Activated naive CD8-positive, alpha-beta T cell treated with anti-CD3 and anti-CD28 coated beads for 36 hours (primary cell): ENCODE measurements at regions not wholly inside any gene's neighbourhood (a gene's known extent, or its start where the extent isn't known, plus 50 kb on each side); places are given as distances from the start of the nearest gene placed in this dataset.

ENCODE experiments used
- DNase-seq: peaks from one replicate; pipeline ENCODE4 v3.0.0; 2021
- H3K27ac Mint-ChIP-seq: one replicate; pipeline ENCODE4 v1.8.0; 2022; ENCODE audit warnings: mild to moderate bottlenecking, moderate library complexity, mixed read lengths
- H3K27me3 Mint-ChIP-seq: one replicate; pipeline ENCODE4 v1.8.0; 2022; ENCODE audit warnings: mild to moderate bottlenecking, mixed read lengths
- H3K36me3 Mint-ChIP-seq: one replicate; pipeline ENCODE4 v1.8.0; 2021; ENCODE audit warnings: mild to moderate bottlenecking, mixed read lengths
- H3K4me1 Mint-ChIP-seq: one replicate; pipeline ENCODE4 v1.8.0; 2021; ENCODE audit warnings: mixed read lengths
- H3K4me3 Mint-ChIP-seq: one replicate; pipeline ENCODE4 v1.8.0; 2022; ENCODE audit warnings: mild to moderate bottlenecking, moderate library complexity, mixed read lengths
- H3K9me3 Mint-ChIP-seq: one replicate; pipeline ENCODE4 v1.8.0; 2022; ENCODE audit warnings: mixed read lengths

DNA sequence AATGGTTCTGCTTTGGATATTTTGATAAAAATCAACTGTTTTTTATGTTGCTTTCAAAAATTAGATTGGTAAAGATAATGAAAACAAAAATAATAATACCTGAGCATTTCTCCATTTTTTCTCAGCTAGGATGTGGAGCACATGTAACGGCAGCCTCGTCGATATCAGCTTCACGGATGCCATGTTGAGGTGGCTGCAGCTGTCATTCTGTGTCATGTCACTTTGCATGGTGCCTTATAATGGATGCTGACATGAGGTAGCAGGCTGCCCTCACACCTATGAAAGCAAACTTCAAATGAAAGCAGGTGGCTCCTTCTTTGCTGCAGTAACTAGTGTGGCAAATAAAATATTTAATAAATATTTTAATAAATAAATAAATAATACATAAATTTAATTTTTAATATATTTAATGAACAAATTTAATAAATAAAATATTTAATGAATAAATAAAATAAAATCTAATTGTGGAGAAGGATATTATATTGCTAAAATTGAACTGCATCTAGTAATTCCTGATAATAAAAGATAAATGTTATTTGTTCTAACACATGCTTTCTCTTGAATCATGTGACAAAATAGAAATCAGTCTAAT is 955.7 kb upstream of the SLC10A2 start:
- H3K36me3 Mint-ChIP-seq = no peaks in the 10 kb centered on the region
- no peak overlapping the region for H3K4me3 Mint-ChIP-seq
- no peak for DNase-seq
- H3K4me1 Mint-ChIP-seq = no peaks in the 10 kb centered on the region
- H3K27me3 Mint-ChIP-seq = no peaks in the 10 kb centered on the region
- no peak overlapping the region for H3K27ac Mint-ChIP-seq
- peaks cover 6% of the 10 kb centered on the region for H3K9me3 Mint-ChIP-seq

- no peak overlapping the region for H3K27ac Mint-ChIP-seq
- H3K27me3 Mint-ChIP-seq = no peaks in the 10 kb centered on the region
- H3K36me3 Mint-ChIP-seq = no peaks in the 10 kb centered on the region
- H3K4me3 Mint-ChIP-seq = no peak overlapping the region
- H3K4me1 Mint-ChIP-seq = no peaks in the 10 kb centered on the region
- H3K9me3 Mint-ChIP-seq = peaks cover 3% of the 10 kb centered on the region
- DNase-seq = no peak
Observed at GRCh38 chr13:104017317-104017716, 951.1 kb upstream of the SLC10A2 start.

DNA sequence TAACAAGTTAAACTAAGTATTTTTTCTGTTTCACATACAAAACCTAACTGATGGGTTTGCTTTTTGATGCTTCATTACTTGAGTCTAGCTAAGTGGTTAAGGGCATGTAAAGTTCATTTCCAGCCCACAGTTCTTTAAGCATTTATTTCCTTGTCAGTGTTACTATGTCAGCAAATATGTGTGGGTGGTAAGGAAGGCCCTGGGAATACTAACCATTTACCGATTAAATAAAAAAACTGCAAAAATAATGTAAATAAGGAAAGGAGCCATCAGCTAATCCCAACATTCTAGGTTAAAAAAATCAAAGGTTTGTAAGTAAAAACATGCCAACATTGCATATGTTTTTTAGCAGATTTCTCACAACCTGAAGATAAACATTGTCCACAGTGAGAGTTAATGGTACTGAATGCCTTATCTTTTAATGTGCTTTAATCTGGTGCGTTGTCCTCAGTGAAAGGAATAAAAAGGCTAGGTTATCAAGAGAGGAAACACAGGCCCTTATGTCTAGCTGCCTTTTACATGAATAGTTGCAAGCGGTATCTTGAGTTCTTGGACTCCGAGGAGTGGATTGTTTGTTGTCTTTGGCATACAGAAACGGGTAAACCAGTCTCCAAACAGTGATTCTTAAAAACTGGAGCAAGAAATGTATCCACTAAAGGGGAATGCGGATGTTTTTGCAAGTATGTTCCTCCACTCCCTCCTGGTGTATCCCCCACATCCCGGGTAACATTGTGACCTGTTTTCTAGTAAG is 949.6 kb upstream of the SLC10A2 start:
- Mint-ChIP-seq H3K9me3 (peaks cover 2% of the 10 kb centered on the region), H3K4me3 (no peak overlapping the region)
- no peak for DNase-seq

GRCh38 chr13:104014803-104015645 is 948.8 kb upstream of the SLC10A2 start:
- Mint-ChIP-seq H3K4me1 (no peaks in the 10 kb centered on the region), H3K36me3 (no peaks in the 10 kb centered on the region), H3K27me3 (no peaks in the 10 kb centered on the region), H3K4me3 (no peak overlapping the region), H3K9me3 (peaks cover 2% of the 10 kb centered on the region), H3K27ac (no peak overlapping the region)
- DNase-seq = no peak

More for the DNA sequence above, 949.6 kb upstream of the SLC10A2 start:
- no peaks in the 10 kb centered on the region for H3K36me3 Mint-ChIP-seq
- H3K27ac Mint-ChIP-seq = no peak overlapping the region
- no peaks in the 10 kb centered on the region for H3K27me3 Mint-ChIP-seq
- H3K4me1 Mint-ChIP-seq = no peaks in the 10 kb centered on the region

DNA sequence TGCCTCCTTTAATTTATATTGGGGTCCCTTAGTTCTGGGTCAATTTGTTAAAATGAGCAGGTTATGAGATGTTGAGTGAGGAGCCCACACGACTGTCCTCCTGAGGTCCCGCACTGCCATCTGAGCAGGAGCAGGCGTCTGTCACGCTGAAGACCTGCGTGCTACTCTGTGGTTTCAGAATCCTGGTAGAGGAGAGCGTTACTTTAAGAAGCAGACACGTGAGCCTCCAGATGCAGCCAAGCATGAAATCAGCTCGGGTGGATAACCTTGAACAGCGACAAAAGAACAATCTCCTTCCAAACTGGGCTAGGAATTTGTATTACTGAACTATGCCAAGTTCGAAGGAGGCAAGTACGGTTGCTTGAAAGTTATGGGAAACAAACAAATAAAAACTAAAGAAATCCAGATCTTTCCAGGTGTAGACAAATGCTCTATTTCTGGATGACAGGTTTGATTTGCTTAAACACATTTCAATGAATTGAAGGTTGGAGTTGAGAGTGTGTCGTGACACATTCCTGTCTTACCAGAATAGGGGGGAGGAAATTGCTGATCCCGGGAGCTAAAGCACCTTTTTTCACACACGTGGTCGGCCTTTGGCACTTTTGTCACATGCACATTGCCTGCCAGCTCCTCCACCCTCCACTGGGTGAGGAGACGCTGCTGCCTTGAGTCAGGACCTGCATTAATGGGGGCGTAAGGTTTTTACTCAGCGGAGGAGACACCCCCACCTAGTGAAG is 945.5 kb upstream of the SLC10A2 start:
- Mint-ChIP-seq H3K9me3 (no peaks in the 10 kb centered on the region), H3K36me3 (no peaks in the 10 kb centered on the region), H3K27me3 (no peaks in the 10 kb centered on the region), H3K4me1 (no peaks in the 10 kb centered on the region), H3K4me3 (no peak overlapping the region), H3K27ac (no peak overlapping the region)
- no peak for DNase-seq

- Mint-ChIP-seq H3K4me1 (no peaks in the 10 kb centered on the region), H3K27me3 (no peaks in the 10 kb centered on the region), H3K36me3 (no peaks in the 10 kb centered on the region), H3K27ac (no peak overlapping the region), H3K9me3 (no peaks in the 10 kb centered on the region), H3K4me3 (no peak overlapping the region)
- DNase-seq = no peak
Observed at GRCh38 chr13:104008541-104009435, 942.6 kb upstream of the SLC10A2 start.

DNA sequence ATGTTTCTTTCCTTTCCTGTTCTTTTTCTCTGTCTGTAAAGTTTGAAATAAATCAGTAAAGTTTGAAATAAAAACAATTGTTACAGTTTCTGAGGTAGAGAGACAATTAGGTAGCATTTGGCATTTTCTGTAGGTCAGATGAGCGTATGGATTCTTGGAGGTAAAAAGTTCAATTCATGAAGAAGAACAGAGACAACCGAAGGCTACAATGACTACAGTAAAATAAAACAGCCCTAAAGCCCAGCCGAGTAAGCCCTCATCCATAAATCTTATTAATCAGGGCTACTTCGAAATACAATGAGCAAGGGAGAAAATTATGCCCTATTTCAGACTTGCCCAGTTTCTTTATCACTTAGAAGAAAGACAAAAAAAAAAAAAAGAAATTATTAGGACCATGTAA is 941.9 kb upstream of the SLC10A2 start:
- no peaks in the 10 kb centered on the region for H3K36me3 Mint-ChIP-seq
- no peak for DNase-seq

GRCh38 chr13:104006625-104007075 is 940.4 kb upstream of the SLC10A2 start:
- H3K9me3 Mint-ChIP-seq = no peaks in the 10 kb centered on the region
- no peak overlapping the region for H3K27ac Mint-ChIP-seq
- H3K4me1 Mint-ChIP-seq = no peaks in the 10 kb centered on the region
- no peaks in the 10 kb centered on the region for H3K36me3 Mint-ChIP-seq
- H3K27me3 Mint-ChIP-seq = no peaks in the 10 kb centered on the region
- no peak overlapping the region for H3K4me3 Mint-ChIP-seq
- no peak for DNase-seq

More for the DNA sequence above, 941.9 kb upstream of the SLC10A2 start:
- Mint-ChIP-seq H3K4me3 (no peak overlapping the region), H3K27ac (no peak overlapping the region), H3K27me3 (no peaks in the 10 kb centered on the region), H3K4me1 (no peaks in the 10 kb centered on the region), H3K9me3 (no peaks in the 10 kb centered on the region)

- Mint-ChIP-seq H3K27ac (no peak overlapping the region), H3K4me1 (no peaks in the 10 kb centered on the region), H3K27me3 (no peaks in the 10 kb centered on the region), H3K9me3 (no peaks in the 10 kb centered on the region), H3K36me3 (no peaks in the 10 kb centered on the region), H3K4me3 (no peak overlapping the region)
- DNase-seq = no peak
Observed at GRCh38 chr13:104004572-104004971, 938.4 kb upstream of the SLC10A2 start.

DNA sequence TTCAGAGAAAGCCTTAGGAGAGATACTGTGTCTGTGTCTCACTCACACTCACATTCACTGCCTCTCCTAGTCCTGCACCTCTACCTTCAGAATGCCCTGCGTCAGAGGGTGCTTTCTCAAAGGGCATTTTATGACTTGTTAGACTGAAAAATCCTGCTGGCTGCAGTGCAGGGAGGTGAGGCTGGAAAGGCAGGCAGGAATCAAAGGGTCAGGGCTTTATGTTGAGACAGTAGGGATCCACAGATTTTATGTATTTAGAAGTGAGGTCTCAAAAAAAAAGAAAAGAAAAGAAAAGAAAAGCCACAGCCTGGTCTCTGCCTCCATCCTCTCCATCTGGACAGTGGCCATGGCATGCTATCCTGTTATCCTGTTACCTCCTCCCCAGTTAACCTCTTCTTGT is 936.0 kb upstream of the SLC10A2 start:
- Mint-ChIP-seq H3K36me3 (no peaks in the 10 kb centered on the region), H3K27ac (no peak overlapping the region), H3K9me3 (no peaks in the 10 kb centered on the region), H3K27me3 (no peaks in the 10 kb centered on the region), H3K4me3 (no peak overlapping the region), H3K4me1 (no peaks in the 10 kb centered on the region)
- no peak for DNase-seq

DNA sequence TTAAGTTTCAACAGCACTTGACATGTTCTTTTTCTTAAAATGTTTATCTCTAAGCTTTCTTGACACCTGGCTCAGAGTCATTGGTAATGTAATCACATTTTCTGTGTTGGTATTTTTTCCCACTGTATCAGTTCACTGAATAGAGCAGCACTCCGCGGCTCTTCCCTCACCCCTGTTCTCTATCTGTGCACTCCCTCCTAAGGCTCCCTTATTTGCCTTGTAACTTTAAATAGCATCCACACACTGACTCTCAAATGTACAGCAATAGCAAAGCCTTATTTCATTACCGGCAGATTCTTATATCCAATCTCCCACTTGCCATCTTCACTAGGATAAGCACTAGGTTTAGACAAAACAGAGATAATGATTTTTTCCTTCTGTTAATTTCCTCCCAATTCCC is 935.5 kb upstream of the SLC10A2 start:
- Mint-ChIP-seq H3K27me3 (no peaks in the 10 kb centered on the region), H3K36me3 (no peaks in the 10 kb centered on the region), H3K9me3 (no peaks in the 10 kb centered on the region), H3K4me1 (no peaks in the 10 kb centered on the region), H3K4me3 (no peak overlapping the region), H3K27ac (no peak overlapping the region)
- no peak for DNase-seq

DNA sequence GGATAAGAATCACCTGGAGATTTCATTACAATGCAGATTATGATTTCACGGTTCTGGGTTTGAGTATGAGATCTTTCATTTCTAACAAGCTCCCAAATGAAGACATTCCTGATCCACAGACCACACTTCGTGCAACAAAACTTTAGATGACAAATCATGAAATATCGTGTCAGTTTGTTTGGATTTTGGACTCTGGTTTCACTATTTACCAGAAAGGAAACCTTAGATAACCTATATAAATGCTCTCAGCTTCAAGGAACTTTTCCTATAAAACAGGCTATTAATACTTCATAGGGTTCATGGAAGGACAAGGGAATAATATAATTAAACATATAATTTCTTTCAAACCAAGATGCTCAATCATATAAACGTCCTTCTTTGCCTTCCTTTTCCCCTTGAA is 930.5 kb upstream of the SLC10A2 start:
- H3K36me3 Mint-ChIP-seq = no peaks in the 10 kb centered on the region
- H3K9me3 Mint-ChIP-seq = peaks cover 5% of the 10 kb centered on the region
- no peak overlapping the region for H3K27ac Mint-ChIP-seq
- no peak for DNase-seq
- no peaks in the 10 kb centered on the region for H3K4me1 Mint-ChIP-seq
- no peak overlapping the region for H3K4me3 Mint-ChIP-seq
- H3K27me3 Mint-ChIP-seq = no peaks in the 10 kb centered on the region

GRCh38 chr13:103983948-103984347 is 917.7 kb upstream of the SLC10A2 start:
- H3K4me3 Mint-ChIP-seq = no peak overlapping the region
- H3K4me1 Mint-ChIP-seq = no peaks in the 10 kb centered on the region
- H3K36me3 Mint-ChIP-seq = no peaks in the 10 kb centered on the region
- no peak for DNase-seq
- peaks cover 1% of the 10 kb centered on the region for H3K9me3 Mint-ChIP-seq
- no peak overlapping the region for H3K27ac Mint-ChIP-seq
- H3K27me3 Mint-ChIP-seq = no peaks in the 10 kb centered on the region

GRCh38 chr13:103976371-103976770 is 910.2 kb upstream of the SLC10A2 start:
- no peak overlapping the region for H3K27ac Mint-ChIP-seq
- H3K36me3 Mint-ChIP-seq = no peaks in the 10 kb centered on the region
- peaks cover 2% of the 10 kb centered on the region for H3K9me3 Mint-ChIP-seq
- H3K27me3 Mint-ChIP-seq = no peaks in the 10 kb centered on the region
- H3K4me1 Mint-ChIP-seq = no peaks in the 10 kb centered on the region
- no peak for DNase-seq
- no peak overlapping the region for H3K4me3 Mint-ChIP-seq
